Smooth muscle cell (in vitro differentiated cells): ENCODE measurements at regions not wholly inside any gene's neighbourhood (a gene's known extent, or its start where the extent isn't known, plus 50 kb on each side); places are given as distances from the start of the nearest gene placed in this dataset.

Source experiments
- DNase-seq: peaks from one replicate; lab custom pipeline; 2025; ENCODE audit not compliant: unreplicated experiment; lab: John Stamatoyannopoulos, UW
- H2AFZ ChIP-seq: fragments of 200-600 bp; sonication (generic); 2 replicates; pipeline ENCODE4 v1.6.0; 2016; ENCODE audit warnings: antibody characterized with exemption, low read depth, mild to moderate bottlenecking
- H3F3A ChIP-seq: fragments of 200-600 bp; sonication (generic); 2 replicates; pipeline ENCODE4 v1.6.0; 2017; ENCODE audit warnings: antibody characterized with exemption, low read depth
- H3K27ac ChIP-seq: fragments of 200-600 bp; sonication (generic); 2 replicates; pipeline ENCODE4 v1.5.1; 2016; ENCODE audit warnings: low read depth, mild to moderate bottlenecking
- H3K27me3 ChIP-seq: fragments of 200-600 bp; sonication (generic); 2 replicates; pipeline ENCODE4 v1.6.1; 2016; ENCODE audit warnings: low read depth, mild to moderate bottlenecking
- H3K36me3 ChIP-seq: fragments of 200-600 bp; sonication (generic); 2 replicates; pipeline ENCODE4 v1.5.1; 2016; ENCODE audit warnings: low read depth
- H3K4me1 ChIP-seq: fragments of 200-600 bp; sonication (generic); 2 replicates; pipeline ENCODE4 v1.5.1; 2016; ENCODE audit warnings: low read depth
- H3K4me2 ChIP-seq: fragments of 200-600 bp; sonication (generic); 2 replicates; pipeline ENCODE4 v1.6.0; 2016; ENCODE audit warnings: mild to moderate bottlenecking
- H3K4me3 ChIP-seq: fragments of 200-600 bp; sonication (generic); 2 replicates; pipeline ENCODE4 v1.5.1; 2016; ENCODE audit warnings: mild to moderate bottlenecking
- H3K79me2 ChIP-seq: fragments of 200-600 bp; sonication (generic); 2 replicates; pipeline ENCODE4 v1.6.0; 2016; ENCODE audit warnings: low read depth, mild to moderate bottlenecking
- H3K9ac ChIP-seq: fragments of 200-600 bp; sonication (generic); 2 replicates; pipeline ENCODE4 v1.6.0; 2016; ENCODE audit warnings: low read depth
- H3K9me3 ChIP-seq: fragments of 200-600 bp; sonication (generic); replicated peaks from 2 replicates; pipeline ENCODE4 v1.5.1; 2016; ENCODE audit warnings: low read depth
- H4K20me1 ChIP-seq: fragments of 200-600 bp; sonication (generic); 2 replicates; pipeline ENCODE4 v1.6.0; 2016; ENCODE audit warnings: low read depth
- CTCF ChIP-seq: fragments of 200-600 bp; sonication (generic); IDR thresholded peaks from 2 replicates; pipeline ENCODE4 v1.5.1; 2017; ENCODE audit warnings: borderline replicate concordance, mild to moderate bottlenecking, antibody characterized with exemption; ENCODE audit not compliant: insufficient read depth, poor library complexity, severe bottlenecking
- WGBS: methylation state at CpG from one replicate; pipeline ENCODE4 v1.1.7; 2016; ENCODE audit warnings: low lambda C conversion rate; 5-methylcytosine and 5-hydroxymethylcytosine counted together

GRCh38 chr13:74761801-74762757, 627.9 kb upstream of the KLF12 start:
- Histone ChIP-seq H3K9ac (no peak overlapping the region), H3K4me2 (no peak overlapping the region), H3K27me3 (no peaks in the 10 kb centered on the region), H4K20me1 (no peaks in the 10 kb centered on the region), H2AFZ (no peak overlapping the region), H3F3A (no peaks in the 10 kb centered on the region), H3K4me3 (no peak overlapping the region), H3K36me3 (no peaks in the 10 kb centered on the region), H3K4me1 (no peaks in the 10 kb centered on the region), H3K79me2 (no peaks in the 10 kb centered on the region), H3K27ac (no peak overlapping the region), H3K9me3 (no peaks in the 10 kb centered on the region)
- DNase-seq, result no peak
- no peak for TF ChIP-seq CTCF
- WGBS, result 98% methylated on average over 2 of the region's 2 CpGs

GRCh38 chr13:74758188-74758587, 624.0 kb upstream of the KLF12 start:
- H3K4me3 ChIP-seq, result no peak overlapping the region
- no peak for DNase-seq
- H3K9me3 ChIP-seq, result no peaks in the 10 kb centered on the region
- H3K4me1 ChIP-seq, result no peaks in the 10 kb centered on the region
- no peaks in the 10 kb centered on the region for H3K79me2 ChIP-seq
- no peak overlapping the region for H3K27ac ChIP-seq
- H2AFZ ChIP-seq, result peak overlapping the region; percentile 24
- H3K36me3 ChIP-seq, result no peaks in the 10 kb centered on the region
- no peak overlapping the region for H3K9ac ChIP-seq
- no peaks in the 10 kb centered on the region for H4K20me1 ChIP-seq
- 22% methylated on average over 1 of the region's 1 CpG for WGBS
- H3F3A ChIP-seq, result no peaks in the 10 kb centered on the region
- H3K27me3 ChIP-seq, result no peaks in the 10 kb centered on the region
- H3K4me2 ChIP-seq, result no peak overlapping the region
- no peak for TF ChIP-seq CTCF

DNA sequence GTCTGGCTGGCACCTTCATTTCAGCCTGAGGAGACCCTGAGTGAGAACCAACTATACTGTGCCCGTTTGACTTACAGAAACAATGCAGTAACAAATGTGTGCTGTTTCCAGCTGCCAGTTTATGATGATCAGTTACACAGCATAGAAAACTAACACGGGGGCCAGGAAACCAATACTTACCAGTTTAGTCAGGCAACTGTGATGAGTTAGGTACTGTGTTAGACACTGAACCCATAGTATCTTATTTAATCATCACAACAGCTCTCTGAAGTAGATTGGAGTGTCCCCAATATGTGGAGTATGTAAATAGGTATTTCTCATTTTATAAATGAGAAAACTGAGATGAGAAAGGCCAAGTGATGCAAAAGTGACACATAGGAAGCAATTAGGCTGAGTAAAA, 620.9 kb upstream of the KLF12 start:
- no peak overlapping the region for H3K27ac ChIP-seq

More for the DNA sequence above, 620.9 kb upstream of the KLF12 start:
- no peak for DNase-seq
- H3K9me3 ChIP-seq, result no peaks in the 10 kb centered on the region
- H4K20me1 ChIP-seq, result no peaks in the 10 kb centered on the region
- 76% methylated on average over 2 of the region's 2 CpGs for WGBS
- no peaks in the 10 kb centered on the region for H3K4me1 ChIP-seq
- no peak for TF ChIP-seq CTCF
- H3K4me3 ChIP-seq, result no peak overlapping the region
- no peaks in the 10 kb centered on the region for H3K79me2 ChIP-seq
- no peak overlapping the region for H3K4me2 ChIP-seq
- no peaks in the 10 kb centered on the region for H3F3A ChIP-seq
- H2AFZ ChIP-seq, result no peak overlapping the region
- H3K9ac ChIP-seq, result no peak overlapping the region
- no peaks in the 10 kb centered on the region for H3K27me3 ChIP-seq
- no peaks in the 10 kb centered on the region for H3K36me3 ChIP-seq
